ENCODE measurements at regions not wholly inside any gene's neighbourhood (a gene's known extent, or its start where the extent isn't known, plus 50 kb on each side); places are given as distances from the start of the nearest gene placed in this dataset.

DNA sequence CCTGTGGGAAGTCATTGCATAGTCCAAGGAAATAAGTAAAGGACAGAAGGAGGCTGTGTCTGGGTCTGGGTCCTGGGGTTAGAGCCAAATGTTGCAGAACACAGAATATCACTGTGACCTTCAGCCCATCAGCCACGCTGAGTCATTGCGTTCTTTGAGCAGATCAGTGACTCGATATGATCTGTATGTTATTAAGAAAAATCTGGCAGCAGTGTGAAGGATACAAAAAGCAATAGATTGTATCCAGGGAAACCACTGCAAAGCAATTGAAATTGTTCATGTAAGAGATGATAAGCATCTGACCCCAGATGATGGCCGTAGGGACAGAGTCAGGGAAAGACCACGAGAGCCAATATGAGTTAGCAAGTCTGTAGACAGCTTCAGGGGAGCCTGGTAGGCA, 1575.1 kb upstream of the SLC10A2 start:
- DNase-seq (ENCODE audit: low read depth, low spot score): peak; percentile 32
- TF ChIP-seq, protein P1, sequence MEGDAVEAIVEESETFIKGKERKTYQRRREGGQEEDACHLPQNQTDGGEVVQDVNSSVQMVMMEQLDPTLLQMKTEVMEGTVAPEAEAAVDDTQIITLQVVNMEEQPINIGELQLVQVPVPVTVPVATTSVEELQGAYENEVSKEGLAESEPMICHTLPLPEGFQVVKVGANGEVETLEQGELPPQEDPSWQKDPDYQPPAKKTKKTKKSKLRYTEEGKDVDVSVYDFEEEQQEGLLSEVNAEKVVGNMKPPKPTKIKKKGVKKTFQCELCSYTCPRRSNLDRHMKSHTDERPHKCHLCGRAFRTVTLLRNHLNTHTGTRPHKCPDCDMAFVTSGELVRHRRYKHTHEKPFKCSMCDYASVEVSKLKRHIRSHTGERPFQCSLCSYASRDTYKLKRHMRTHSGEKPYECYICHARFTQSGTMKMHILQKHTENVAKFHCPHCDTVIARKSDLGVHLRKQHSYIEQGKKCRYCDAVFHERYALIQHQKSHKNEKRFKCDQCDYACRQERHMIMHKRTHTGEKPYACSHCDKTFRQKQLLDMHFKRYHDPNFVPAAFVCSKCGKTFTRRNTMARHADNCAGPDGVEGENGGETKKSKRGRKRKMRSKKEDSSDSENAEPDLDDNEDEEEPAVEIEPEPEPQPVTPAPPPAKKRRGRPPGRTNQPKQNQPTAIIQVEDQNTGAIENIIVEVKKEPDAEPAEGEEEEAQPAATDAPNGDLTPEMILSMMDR (IDR thresholded peaks at IDR 0.05; ENCODE audit: low read depth, low read length): no peak

DNA sequence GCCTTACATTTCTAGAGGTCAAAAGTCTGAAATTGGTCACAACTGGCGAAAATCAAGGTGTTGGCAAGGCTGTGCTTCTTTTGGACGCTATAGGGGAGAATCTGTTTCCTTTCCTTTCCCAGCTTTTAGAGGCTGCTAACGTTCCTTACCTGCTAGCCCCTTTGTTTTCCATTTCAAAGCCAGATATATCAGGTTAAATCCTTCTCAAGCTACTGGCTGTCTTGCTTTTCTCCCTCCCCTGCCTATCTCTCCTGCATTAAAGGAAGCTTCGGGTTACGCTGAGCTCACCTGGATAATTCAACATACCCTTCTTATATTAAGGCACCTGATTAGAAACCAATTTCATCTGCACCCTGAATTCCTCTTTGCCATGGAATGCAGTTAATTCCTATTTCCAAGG, 1569.7 kb upstream of the SLC10A2 start:
- TF ChIP-seq, protein P1 (IDR thresholded peaks at IDR 0.05; ENCODE audit: low read depth, low read length): no peak
- no peak overlapping the region for H3K4me3 ChIP-seq (ENCODE audit: low read depth, low read length)
- DNase-seq (ENCODE audit: low read depth, low spot score): no peak
- in situ Hi-C loops (cut with HindIII; ENCODE audit: low sequenced_read_pairs): no loop called here

More for the DNA sequence above, 1575.1 kb upstream of the SLC10A2 start:
- in situ Hi-C loops (cut with HindIII; ENCODE audit: low sequenced_read_pairs): no loop called here
- no peak overlapping the region for H3K4me3 ChIP-seq (ENCODE audit: low read depth, low read length)

DNA sequence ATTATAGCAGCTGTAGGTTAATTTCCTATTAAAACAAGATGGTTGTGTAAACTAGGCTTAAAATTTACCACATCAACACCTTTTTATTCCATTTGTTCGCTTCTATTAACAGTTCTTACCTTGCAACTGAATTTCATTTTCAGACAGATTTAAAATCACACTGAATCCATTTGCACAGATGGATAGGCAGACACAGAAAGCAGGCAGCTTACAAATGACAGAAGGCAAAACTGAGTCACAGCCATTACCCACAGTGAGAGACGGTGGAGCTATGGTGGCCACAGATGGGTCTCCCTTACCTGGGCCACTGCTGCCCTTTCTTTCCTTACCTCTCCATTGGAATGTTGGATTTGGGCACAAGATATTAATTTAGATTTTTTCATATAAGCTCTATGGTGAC, 1567.8 kb upstream of the SLC10A2 start:
- H3K4me3 ChIP-seq (ENCODE audit: low read depth, low read length): no peak overlapping the region
- TF ChIP-seq, protein P1 (IDR thresholded peaks at IDR 0.05; ENCODE audit: low read depth, low read length): no peak
- no peak for DNase-seq (ENCODE audit: low read depth, low spot score)
- in situ Hi-C loops (cut with HindIII; ENCODE audit: low sequenced_read_pairs): no loop called here

DNA sequence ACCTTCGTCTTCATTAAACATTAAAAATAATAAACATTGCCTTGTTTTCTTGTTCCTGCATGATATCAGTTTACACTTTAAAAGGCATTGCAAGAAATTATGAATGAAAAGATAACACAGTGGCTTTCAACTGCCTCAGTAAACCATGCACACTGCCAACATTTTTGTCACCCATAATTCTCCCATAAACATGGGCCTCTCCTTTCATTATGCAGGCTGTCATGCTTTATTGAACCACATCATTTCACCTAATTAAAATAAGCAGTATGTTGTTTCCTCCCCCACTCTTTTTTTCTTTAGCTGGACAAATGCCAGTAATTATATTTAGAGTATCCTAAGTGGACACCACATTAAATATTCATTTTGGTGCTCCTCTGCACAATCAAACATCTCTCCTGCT, 1566.5 kb upstream of the SLC10A2 start:
- TF ChIP-seq, protein P1 (IDR thresholded peaks at IDR 0.05; ENCODE audit: low read depth, low read length): no peak
- no peak overlapping the region for H3K4me3 ChIP-seq (ENCODE audit: low read depth, low read length)
- in situ Hi-C loops (cut with HindIII; ENCODE audit: low sequenced_read_pairs): no loop called here
- no peak for DNase-seq (ENCODE audit: low read depth, low spot score)

DNA sequence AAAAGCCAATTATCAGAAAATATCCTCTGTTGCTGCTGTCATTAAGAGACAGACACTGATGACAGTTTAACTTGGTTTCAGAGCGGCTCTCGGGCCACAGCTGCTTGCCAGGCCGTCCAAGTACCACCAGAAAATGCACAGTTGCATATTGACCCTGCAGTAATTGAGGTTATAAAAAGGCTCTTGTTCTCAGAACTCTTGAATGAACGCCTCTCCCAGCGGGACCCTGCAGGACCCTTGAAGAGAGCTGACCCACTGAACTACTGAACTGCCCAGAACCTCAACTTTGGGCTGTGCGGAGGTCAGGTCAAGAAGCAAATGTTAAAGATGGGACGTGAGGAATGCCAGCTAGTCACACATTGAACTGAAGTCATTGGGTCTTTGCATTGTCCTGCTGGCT, 1559.0 kb upstream of the SLC10A2 start:
- TF ChIP-seq, protein P1 (IDR thresholded peaks at IDR 0.05; ENCODE audit: low read depth, low read length): no peak
- DNase-seq (ENCODE audit: low read depth, low spot score): no peak
- in situ Hi-C loops (cut with HindIII; ENCODE audit: low sequenced_read_pairs): no loop called here
- no peak overlapping the region for H3K4me3 ChIP-seq (ENCODE audit: low read depth, low read length)

DNA sequence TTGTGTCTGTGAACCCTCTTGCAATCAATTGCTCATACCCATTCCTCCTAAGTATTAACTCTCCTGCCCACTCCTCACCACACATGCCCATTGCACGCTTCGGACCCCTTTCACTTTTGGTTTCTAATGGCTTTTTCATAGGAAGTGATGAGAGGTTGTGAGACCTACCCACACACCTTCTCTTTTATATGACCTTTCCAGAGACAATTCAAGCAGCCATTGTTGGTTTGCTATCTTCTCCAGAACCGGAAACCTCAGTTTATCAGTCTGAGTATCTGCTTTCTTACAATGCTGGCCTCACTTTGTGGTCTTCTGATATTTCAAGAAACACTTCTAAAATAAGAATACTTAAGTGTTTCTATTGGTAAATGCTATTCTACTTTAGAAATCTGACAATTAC, 1550.8 kb upstream of the SLC10A2 start:
- no peak for DNase-seq (ENCODE audit: low read depth, low spot score)
- TF ChIP-seq, protein P1 (IDR thresholded peaks at IDR 0.05; ENCODE audit: low read depth, low read length): no peak
- in situ Hi-C loops (cut with HindIII; ENCODE audit: low sequenced_read_pairs): no loop called here
- no peak overlapping the region for H3K4me3 ChIP-seq (ENCODE audit: low read depth, low read length)

All from astrocyte of the spinal cord (primary cell).